Activated CD4-positive, CD25-positive, alpha-beta regulatory T cell treated with anti-CD3 and anti-CD28 coated beads, Interleukin-2, amount 50 U/mL, for 72 hours (primary cell): ENCODE measurements at regions not wholly inside any gene's neighbourhood (a gene's known extent, or its start where the extent isn't known, plus 50 kb on each side); places are given as distances from the start of the nearest gene placed in this dataset.
"Not testable (repeated sequence)": the region's sequence is repeated elsewhere in the genome, so short reads cannot be mapped to it uniquely, and the experiment has no call there.

Experiments
- DNase-seq: peaks from one replicate; pipeline ENCODE4 v3.0.0; 2021

GRCh38 chr11:67940440-67940839 lies 63.5 kb downstream of the UNC93B1 start:
- DNase-seq: not testable (repeated sequence)

GRCh38 chr11:67938964-67939363 lies 64.9 kb downstream of the UNC93B1 start:
- not testable (repeated sequence) for DNase-seq

GRCh38 chr11:67938371-67938770 lies 65.5 kb downstream of the UNC93B1 start:
- not testable (repeated sequence) for DNase-seq

GRCh38 chr11:67923565-67923964 lies 80.3 kb downstream of the UNC93B1 start:
- DNase-seq: not testable (repeated sequence)

GRCh38 chr11:67920546-67920945 lies 83.4 kb downstream of the UNC93B1 start:
- DNase-seq: not testable (repeated sequence)

- DNase-seq: not testable (repeated sequence)
Observed at GRCh38 chr11:67912184-67912583, 91.7 kb downstream of the UNC93B1 start.

GRCh38 chr11:67911211-67911610 lies 92.7 kb downstream of the UNC93B1 start:
- not testable (repeated sequence) for DNase-seq

GRCh38 chr11:67910803-67911202 lies 93.1 kb downstream of the UNC93B1 start:
- DNase-seq: not testable (repeated sequence)

GRCh38 chr11:67906969-67907368 lies 96.9 kb downstream of the UNC93B1 start:
- not testable (repeated sequence) for DNase-seq

GRCh38 chr11:67899462-67899861 lies 104.4 kb downstream of the UNC93B1 start:
- DNase-seq: not testable (repeated sequence)

- not testable (repeated sequence) for DNase-seq
Observed at GRCh38 chr11:67893487-67893886, 110.4 kb downstream of the UNC93B1 start.

GRCh38 chr11:67889646-67890045 lies 114.3 kb downstream of the UNC93B1 start:
- DNase-seq: not testable (repeated sequence)

- DNase-seq: not testable (repeated sequence)
Observed at GRCh38 chr11:67888056-67888455, 115.8 kb downstream of the UNC93B1 start.

GRCh38 chr11:67886672-67887071 lies 117.2 kb downstream of the UNC93B1 start:
- DNase-seq: not testable (repeated sequence)

GRCh38 chr11:67886207-67886606 lies 117.7 kb downstream of the UNC93B1 start:
- not testable (repeated sequence) for DNase-seq

GRCh38 chr11:67885574-67885973 lies 118.3 kb downstream of the UNC93B1 start:
- DNase-seq: not testable (repeated sequence)

- DNase-seq: not testable (repeated sequence)
Observed at GRCh38 chr11:67884761-67885558, 118.9 kb downstream of the UNC93B1 start.

- not testable (repeated sequence) for DNase-seq
Observed at GRCh38 chr11:67884073-67884757, 119.7 kb downstream of the UNC93B1 start.

- DNase-seq: not testable (repeated sequence)
Observed at GRCh38 chr11:67882304-67882703, 121.6 kb downstream of the UNC93B1 start.

- DNase-seq: not testable (repeated sequence)
Observed at GRCh38 chr11:67881836-67882235, 122.1 kb downstream of the UNC93B1 start.

- not testable (repeated sequence) for DNase-seq
Observed at GRCh38 chr11:67880594-67881196, 123.2 kb downstream of the UNC93B1 start.

GRCh38 chr11:67878666-67879065 lies 125.2 kb downstream of the UNC93B1 start:
- not testable (repeated sequence) for DNase-seq

GRCh38 chr11:67877316-67877715 lies 126.6 kb downstream of the UNC93B1 start:
- DNase-seq: not testable (repeated sequence)
